Prostate gland (tissue), 2 donors: ENCODE measurements at regions not wholly inside any gene's neighbourhood (a gene's known extent, or its start where the extent isn't known, plus 50 kb on each side); places are given as distances from the start of the nearest gene placed in this dataset.

ENCODE experiments used
- DNase-seq: peaks from one replicate; pipeline ENCODE4 v3.0.0-alpha.2; 2019; ENCODE audit warnings: low spot score
- H3K27ac ChIP-seq, 2 donors: fragments of 200-600 bp; sonication (generic); 2 replicates each; pipeline ENCODE4 v1.5.1; 2017 to 2019
- H3K27me3 ChIP-seq: fragments of 200-600 bp; sonication (generic); replicated peaks from 2 replicates; pipeline ENCODE4 v1.5.1; 2019; ENCODE audit not compliant: insufficient read depth
- H3K36me3 ChIP-seq, 2 donors: fragments of 200-600 bp; sonication (generic); 1 replicate in 1 of 2; 2 replicates in 1 of 2; pipeline versions ENCODE4 v1.5.1 to v1.8.1; 2017 to 2019
- H3K4me1 ChIP-seq: fragments of 200-600 bp; sonication (generic); replicated peaks from 2 replicates; pipeline ENCODE4 v1.5.1; 2019
- H3K4me3 ChIP-seq, 2 donors: fragments of 200-600 bp; sonication (generic); 2 replicates each; pipeline ENCODE4 v1.5.1; 2017 to 2019
- H3K9me3 ChIP-seq: fragments of 200-600 bp; sonication (generic); 2 replicates; pipeline ENCODE4 v1.5.1; 2017
- POLR2A ChIP-seq: fragments of 450-650 bp; IDR thresholded peaks from one replicate; pipeline ENCODE4 v1.6.1; 2016; ENCODE audit warnings: antibody characterized with exemption, mild to moderate bottlenecking
- POLR2AphosphoS5 ChIP-seq: sonication (generic); formaldehyde crosslinking; IDR thresholded peaks from one replicate; pipeline ENCODE4 v1.6.1; 2017; ENCODE audit warnings: antibody characterized with exemption
- WGBS: methylation state at CpG from one replicate; pipeline ENCODE4 v1.1.5; 2018; 5-methylcytosine and 5-hydroxymethylcytosine counted together
- intact Hi-C: fragments of 100-400 bp; cut with DNase I; formaldehyde crosslinking; loops from one replicate; pipeline ENCODE4 v1.14.2; 2022
- TF ChIP-seq, protein P1 (sequence below), 4 experiments: fragments of 200-600 bp in 2 of 4; fragments of 450-650 bp in 2 of 4; sonication (generic) in 2 of 4; IDR thresholded peaks; 1 replicate in 3 of 4; 2 replicates in 1 of 4; pipeline ENCODE4 v1.5.1; 2016 to 2019; ENCODE audit warnings: antibody characterized with exemption in 4 of 4, mild to moderate bottlenecking in 2 of 4, moderate library complexity in 2 of 4

DNA sequence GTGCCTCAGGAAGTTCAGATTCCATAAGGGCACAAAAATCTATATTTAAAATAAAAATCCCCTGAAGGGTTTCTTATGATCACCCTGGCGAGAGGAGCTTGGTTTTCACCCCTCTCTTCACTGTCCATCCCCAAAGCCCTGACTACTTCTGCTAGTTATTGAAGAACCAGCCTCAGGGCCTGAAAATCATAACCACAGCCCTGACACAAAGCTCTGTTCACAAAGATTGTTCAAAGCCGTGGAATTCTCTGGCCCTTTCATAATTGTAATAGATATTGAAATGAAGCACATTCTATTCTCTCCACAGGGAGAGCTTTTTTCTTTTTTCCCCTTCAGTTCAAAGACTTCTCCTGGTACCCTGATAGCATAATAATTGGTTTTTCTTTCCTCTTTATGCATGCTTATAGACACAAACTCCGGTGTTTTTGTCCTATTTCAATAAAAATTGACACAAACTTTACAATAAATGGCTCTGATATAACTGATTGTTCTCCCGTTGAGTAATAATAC, 343.8 kb downstream of the CAAP1 start:
- intact Hi-C loops: no loop called here
- no peaks in the 10 kb centered on the region for H3K27me3 ChIP-seq

DNA sequence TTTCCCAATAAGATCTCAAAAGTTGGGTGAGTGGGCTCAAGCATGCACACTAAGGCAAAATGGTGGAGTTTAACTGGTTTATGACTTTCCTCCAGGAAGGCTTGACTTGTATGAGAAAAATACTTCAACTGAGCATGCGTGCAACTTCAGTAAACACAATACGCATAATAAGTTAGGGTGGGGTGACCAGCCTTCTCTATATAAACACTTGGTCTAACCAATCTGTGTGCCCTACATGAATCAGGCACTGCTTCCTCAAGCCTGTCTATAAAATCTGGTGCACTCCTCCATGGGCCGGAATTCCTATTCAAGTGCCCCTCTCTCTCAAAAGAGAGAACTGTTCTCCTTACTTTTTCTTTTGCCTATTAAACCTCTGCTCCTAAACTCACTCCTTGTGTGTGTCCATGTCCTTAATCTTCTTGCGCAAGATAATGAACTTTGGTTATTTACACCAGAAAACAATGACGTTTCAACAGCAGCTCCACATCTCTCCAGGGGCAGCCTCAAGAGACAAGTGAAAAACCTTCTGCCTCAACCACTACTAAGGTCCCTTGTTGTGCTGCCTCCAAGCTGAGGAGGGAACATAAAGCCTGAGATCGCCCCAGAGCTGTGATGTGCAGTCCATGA, 352.6 kb downstream of the CAAP1 start:
- Histone ChIP-seq H3K4me3 (no peak overlapping the region), H3K27ac (no peak overlapping the region), H3K9me3 (no peaks in the 10 kb centered on the region), H3K27me3 (no peaks in the 10 kb centered on the region), H3K36me3 (no peaks in the 10 kb centered on the region), H3K4me1 (no peaks in the 10 kb centered on the region)
- no peak for DNase-seq
- TF ChIP-seq POLR2A (no peak), POLR2AphosphoS5 (no peak)
- TF ChIP-seq, protein P1, sequence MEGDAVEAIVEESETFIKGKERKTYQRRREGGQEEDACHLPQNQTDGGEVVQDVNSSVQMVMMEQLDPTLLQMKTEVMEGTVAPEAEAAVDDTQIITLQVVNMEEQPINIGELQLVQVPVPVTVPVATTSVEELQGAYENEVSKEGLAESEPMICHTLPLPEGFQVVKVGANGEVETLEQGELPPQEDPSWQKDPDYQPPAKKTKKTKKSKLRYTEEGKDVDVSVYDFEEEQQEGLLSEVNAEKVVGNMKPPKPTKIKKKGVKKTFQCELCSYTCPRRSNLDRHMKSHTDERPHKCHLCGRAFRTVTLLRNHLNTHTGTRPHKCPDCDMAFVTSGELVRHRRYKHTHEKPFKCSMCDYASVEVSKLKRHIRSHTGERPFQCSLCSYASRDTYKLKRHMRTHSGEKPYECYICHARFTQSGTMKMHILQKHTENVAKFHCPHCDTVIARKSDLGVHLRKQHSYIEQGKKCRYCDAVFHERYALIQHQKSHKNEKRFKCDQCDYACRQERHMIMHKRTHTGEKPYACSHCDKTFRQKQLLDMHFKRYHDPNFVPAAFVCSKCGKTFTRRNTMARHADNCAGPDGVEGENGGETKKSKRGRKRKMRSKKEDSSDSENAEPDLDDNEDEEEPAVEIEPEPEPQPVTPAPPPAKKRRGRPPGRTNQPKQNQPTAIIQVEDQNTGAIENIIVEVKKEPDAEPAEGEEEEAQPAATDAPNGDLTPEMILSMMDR (IDR thresholded peaks at IDR 0.05): no peak
- intact Hi-C loops: no loop called here
- WGBS: 89% methylated on average over 6 of the region's 6 CpGs

More for the DNA sequence above, 343.8 kb downstream of the CAAP1 start:
- 71% methylated on average over 4 of the region's 4 CpGs for WGBS
- no peak for DNase-seq
- no peak overlapping the region for H3K27ac ChIP-seq
- no peaks in the 10 kb centered on the region for H3K4me1 ChIP-seq
- H3K4me3 ChIP-seq: no peak overlapping the region
- no peaks in the 10 kb centered on the region for H3K9me3 ChIP-seq
- no peak for TF ChIP-seq POLR2AphosphoS5
- TF ChIP-seq, protein P1 (IDR thresholded peaks at IDR 0.05): no peak
- TF ChIP-seq POLR2A: no peak
- no peaks in the 10 kb centered on the region for H3K36me3 ChIP-seq

DNA sequence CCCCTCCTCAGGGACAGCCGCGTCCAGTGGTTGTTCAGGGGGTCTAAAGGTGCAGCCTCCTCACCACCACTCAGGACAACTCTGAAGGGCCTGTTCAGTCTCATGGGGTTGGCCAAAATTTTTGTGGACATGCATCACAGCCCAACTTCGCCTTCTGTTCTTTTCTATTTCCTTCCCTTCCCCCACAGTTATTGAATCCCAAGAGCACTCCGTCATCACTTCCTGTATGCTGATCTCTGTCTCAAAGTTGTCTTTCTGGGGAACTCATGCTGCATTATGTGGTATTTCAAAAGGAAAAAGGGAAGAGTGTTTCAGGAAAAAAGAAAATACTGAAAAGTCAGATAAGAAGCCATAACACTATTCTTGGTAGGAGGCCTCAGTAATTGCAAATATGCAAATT, 355.4 kb downstream of the CAAP1 start:
- Histone ChIP-seq H3K36me3 (no peaks in the 10 kb centered on the region), H3K4me1 (no peaks in the 10 kb centered on the region), H3K27ac (no peak overlapping the region), H3K27me3 (no peaks in the 10 kb centered on the region), H3K9me3 (no peaks in the 10 kb centered on the region), H3K4me3 (no peak overlapping the region)
- TF ChIP-seq, protein P1 (IDR thresholded peaks at IDR 0.05): no peak
- TF ChIP-seq POLR2AphosphoS5: no peak
- no peak for TF ChIP-seq POLR2A
- DNase-seq: no peak
- intact Hi-C loops: no loop called here
- WGBS: 82% methylated on average over 4 of the region's 4 CpGs

DNA sequence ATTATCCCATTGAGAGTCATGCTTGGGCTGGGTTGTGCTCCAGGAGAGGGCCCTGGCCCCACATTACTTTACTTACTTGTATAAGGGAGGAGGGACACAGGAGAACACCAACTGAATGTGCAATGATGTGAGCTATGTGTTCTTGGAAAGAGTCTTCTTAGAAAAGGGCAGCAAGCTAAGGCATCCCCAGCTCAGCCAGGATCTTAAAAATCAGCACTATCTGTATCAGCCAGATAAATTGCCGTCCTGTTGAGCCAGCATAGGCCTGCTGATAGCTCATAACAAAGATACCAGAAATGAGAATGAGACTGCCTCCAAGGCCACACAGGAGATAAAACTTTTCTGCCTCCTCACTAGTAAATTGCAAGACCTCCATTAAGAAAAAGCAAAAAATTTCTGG, 357.5 kb downstream of the CAAP1 start:
- Histone ChIP-seq H3K4me3 (no peak overlapping the region), H3K27ac (no peak overlapping the region), H3K27me3 (no peaks in the 10 kb centered on the region), H3K36me3 (no peaks in the 10 kb centered on the region), H3K4me1 (no peaks in the 10 kb centered on the region), H3K9me3 (no peaks in the 10 kb centered on the region)
- TF ChIP-seq POLR2AphosphoS5: no peak
- TF ChIP-seq, protein P1 (IDR thresholded peaks at IDR 0.05): no peak
- no peak for TF ChIP-seq POLR2A
- no peak for DNase-seq
- intact Hi-C loops: no loop called here
- 64% methylated on average over 1 of the region's 1 CpG for WGBS

DNA sequence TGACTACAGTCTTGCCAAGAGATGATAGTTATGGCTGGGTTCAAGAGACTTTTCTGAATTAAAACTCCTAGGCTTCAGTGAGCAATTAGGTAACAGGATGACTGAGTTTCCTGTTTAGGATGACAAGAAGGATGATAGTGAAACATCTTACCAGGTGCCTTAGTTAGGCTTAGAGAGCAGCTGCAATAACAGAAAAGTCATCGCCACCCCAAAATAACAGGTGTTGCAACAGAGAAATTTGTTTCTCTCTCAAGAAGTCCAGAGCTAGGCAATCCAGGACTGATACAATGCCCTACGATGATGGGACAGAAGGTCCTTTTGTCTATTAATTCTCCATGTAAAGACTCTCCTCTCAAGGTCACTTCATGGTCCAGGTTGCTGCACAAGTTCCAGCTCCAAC, 361.8 kb downstream of the CAAP1 start:
- WGBS: 93% methylated on average over 2 of the region's 2 CpGs
- no peak for DNase-seq
- H3K9me3 ChIP-seq: no peaks in the 10 kb centered on the region
- no peaks in the 10 kb centered on the region for H3K36me3 ChIP-seq
- no peaks in the 10 kb centered on the region for H3K27me3 ChIP-seq
- H3K4me1 ChIP-seq: no peaks in the 10 kb centered on the region
- no peak overlapping the region for H3K27ac ChIP-seq
- H3K4me3 ChIP-seq: no peak overlapping the region
- intact Hi-C loops: no loop called here
- TF ChIP-seq POLR2AphosphoS5: no peak
- TF ChIP-seq, protein P1 (IDR thresholded peaks at IDR 0.05): no peak
- TF ChIP-seq POLR2A: no peak
